AG20443 (cell line): ENCODE measurements at regions not wholly inside any gene's neighbourhood (a gene's known extent, or its start where the extent isn't known, plus 50 kb on each side); places are given as distances from the start of the nearest gene placed in this dataset.

Source experiments
- DNase-seq: peaks from one replicate; pipeline ENCODE4 v3.0.0; 2012; ENCODE audit warnings: low spot score, mixed read lengths

- DNase-seq = peak; percentile 17
Measured at GRCh38 chr5:33244441-33245150, 196.2 kb upstream of the TARS1 start.

GRCh38 chr5:33254579-33254978, 186.2 kb upstream of the TARS1 start:
- DNase-seq = no peak

- peak; percentile 65 for DNase-seq
Measured at GRCh38 chr5:33257807-33258429, 182.8 kb upstream of the TARS1 start.

GRCh38 chr5:33258553-33258952, 182.2 kb upstream of the TARS1 start:
- DNase-seq = peak; percentile 11

- DNase-seq = no peak
Measured at GRCh38 chr5:33260098-33260497, 180.7 kb upstream of the TARS1 start.

GRCh38 chr5:33261305-33261704, 179.5 kb upstream of the TARS1 start:
- DNase-seq = peak; percentile 37

GRCh38 chr5:33261747-33262146, 179.0 kb upstream of the TARS1 start:
- no peak for DNase-seq

GRCh38 chr5:33267801-33268200, 173.0 kb upstream of the TARS1 start:
- no peak for DNase-seq

GRCh38 chr5:33268374-33268773, 172.4 kb upstream of the TARS1 start:
- DNase-seq = no peak

GRCh38 chr5:33270671-33271070, 170.1 kb upstream of the TARS1 start:
- DNase-seq = no peak

GRCh38 chr5:33271606-33272005, 169.2 kb upstream of the TARS1 start:
- no peak for DNase-seq

GRCh38 chr5:33272288-33272687, 168.5 kb upstream of the TARS1 start:
- peak; percentile 63 for DNase-seq

- DNase-seq = no peak
Measured at GRCh38 chr5:33273985-33274384, 166.8 kb upstream of the TARS1 start.

GRCh38 chr5:33275391-33275790, 165.4 kb upstream of the TARS1 start:
- no peak for DNase-seq

GRCh38 chr5:33275921-33276627, 164.7 kb upstream of the TARS1 start:
- peak; percentile 49 for DNase-seq

GRCh38 chr5:33276628-33276950, 164.2 kb upstream of the TARS1 start:
- no peak for DNase-seq

GRCh38 chr5:33277061-33277650, 163.6 kb upstream of the TARS1 start:
- DNase-seq = no peak

- DNase-seq = no peak
Measured at GRCh38 chr5:33281431-33281843, 159.3 kb upstream of the TARS1 start.

GRCh38 chr5:33282157-33282556, 158.6 kb upstream of the TARS1 start:
- no peak for DNase-seq

- DNase-seq = no peak
Measured at GRCh38 chr5:33282696-33283095, 158.1 kb upstream of the TARS1 start.

- no peak for DNase-seq
Measured at GRCh38 chr5:33283243-33283642, 157.5 kb upstream of the TARS1 start.

- DNase-seq = no peak
Measured at GRCh38 chr5:33284681-33285080, 156.1 kb upstream of the TARS1 start.

GRCh38 chr5:33287242-33287641, 153.5 kb upstream of the TARS1 start:
- no peak for DNase-seq
